ENCODE measurements at regions not wholly inside any gene's neighbourhood (a gene's known extent, or its start where the extent isn't known, plus 50 kb on each side); places are given as distances from the start of the nearest gene placed in this dataset.

GRCh38 chr1:34312359-34312758 lies 135.7 kb downstream of the C1orf94 start:
- TF ChIP-seq CTCF (IDR thresholded peaks at IDR 0.05) = no peak
- ATAC-seq = no peak
- whole genome bisulfite sequencing, 2 donors = 14 to 20% methylated on average over 1 of the region's 1 CpG

GRCh38 chr1:34315974-34316373 lies 139.3 kb downstream of the C1orf94 start:
- Histone ChIP-seq H3K27me3 (no peaks in the 10 kb centered on the region), H3K9me3 (peaks cover 0 to 26% (median 12%) of the 10 kb centered on the region in 11 donors), H3K4me3 (no peak overlapping the region), H3K36me3 (no peaks in the 10 kb centered on the region), H3K4me1 (no peaks in the 10 kb centered on the region), H3K27ac (no peak overlapping the region)
- WGBS, 2 donors = 56 to 60% methylated on average over 1 of the region's 1 CpG
- intact Hi-C loops (cut with DNase I) = no loop called here
- no peak for DNase-seq
- no peak for TF ChIP-seq CTCF (IDR thresholded peaks at IDR 0.05)
- no peak for ATAC-seq

More at GRCh38 chr1:34312359-34312758, 135.7 kb downstream of the C1orf94 start:
- intact Hi-C loops (cut with DNase I) = no loop called here
- Histone ChIP-seq H3K9me3 (peaks cover 0 to 36% (median 12%) of the 10 kb centered on the region in 11 donors), H3K4me1 (no peaks in the 10 kb centered on the region), H3K4me3 (no peak overlapping the region), H3K27ac (no peak overlapping the region), H3K36me3 (no peaks in the 10 kb centered on the region), H3K27me3 (no peaks in the 10 kb centered on the region)
- no peak for DNase-seq

GRCh38 chr1:34316773-34317172 lies 140.1 kb downstream of the C1orf94 start:
- no peak for TF ChIP-seq CTCF (IDR thresholded peaks at IDR 0.05)
- H3K4me3 ChIP-seq = no peak overlapping the region
- no peaks in the 10 kb centered on the region for H3K36me3 ChIP-seq
- H3K27me3 ChIP-seq = no peaks in the 10 kb centered on the region
- no peak for ATAC-seq
- no peak for DNase-seq
- intact Hi-C loops (cut with DNase I) = no loop called here
- H3K27ac ChIP-seq = no peak overlapping the region
- peaks cover 0 to 18% (median 12%) of the 10 kb centered on the region in 11 donors for H3K9me3 ChIP-seq
- no peaks in the 10 kb centered on the region for H3K4me1 ChIP-seq

- no peak for DNase-seq
- H3K4me1 ChIP-seq = no peaks in the 10 kb centered on the region
- intact Hi-C loops (cut with DNase I) = no loop called here
- no peak overlapping the region for H3K27ac ChIP-seq
- no peaks in the 10 kb centered on the region for H3K36me3 ChIP-seq
- H3K4me3 ChIP-seq = no peak overlapping the region
- H3K9me3 ChIP-seq = peaks cover 0 to 17% (median 12%) of the 10 kb centered on the region in 11 donors
- peaks cover 0 to 15% (median 0%) of the 10 kb centered on the region in 7 donors for H3K27me3 ChIP-seq
- WGBS, 2 donors = 51 to 57% methylated on average over 4 of the region's 4 CpGs
- TF ChIP-seq CTCF (IDR thresholded peaks at IDR 0.05) = no peak
- ATAC-seq = no peak
Measured at GRCh38 chr1:34319218-34319617, 142.5 kb downstream of the C1orf94 start.
